Loucy (cell line): ENCODE measurements at regions not wholly inside any gene's neighbourhood (a gene's known extent, or its start where the extent isn't known, plus 50 kb on each side); places are given as distances from the start of the nearest gene placed in this dataset.
"Not testable (repeated sequence)": the region's sequence is repeated elsewhere in the genome, so short reads cannot be mapped to it uniquely, and the experiment has no call there.

Experiments used
- EZH2phosphoT487 ChIP-seq: fragments of 200-600 bp; IDR thresholded peaks from 2 replicates; pipeline ENCODE4 v1.6.1; 2018; ENCODE audit warnings: antibody characterized with exemption, mild to moderate bottlenecking, moderate library complexity, borderline replicate concordance
- TF ChIP-seq, protein P1 (sequence below): fragments of 200-600 bp; sonication (generic); conservative IDR thresholded peaks from 2 replicates; pipeline ENCODE4 v1.5.1; 2014; ENCODE audit warnings: mild to moderate bottlenecking, antibody characterized with exemption, low read length

DNA sequence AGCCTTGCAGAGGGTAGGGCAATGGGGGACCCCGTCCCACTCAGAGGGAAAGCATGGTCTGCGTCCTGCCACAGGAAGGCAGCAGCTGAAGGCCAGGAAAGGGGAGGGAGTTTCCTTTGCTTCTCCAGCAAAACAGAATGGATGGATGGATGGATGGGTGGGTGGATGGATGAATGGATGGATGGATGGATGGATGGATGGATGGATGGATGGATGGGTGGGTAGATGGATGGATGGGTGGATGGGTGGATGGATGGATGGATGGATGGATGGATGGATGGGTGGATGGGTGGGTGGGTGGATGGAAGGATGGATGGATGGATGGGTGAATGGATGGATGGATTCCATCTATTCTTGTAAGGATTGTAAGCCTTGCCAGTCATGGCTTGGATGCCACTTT is 59.3 kb upstream of the TMPRSS2 start:
- TF ChIP-seq, protein P1, sequence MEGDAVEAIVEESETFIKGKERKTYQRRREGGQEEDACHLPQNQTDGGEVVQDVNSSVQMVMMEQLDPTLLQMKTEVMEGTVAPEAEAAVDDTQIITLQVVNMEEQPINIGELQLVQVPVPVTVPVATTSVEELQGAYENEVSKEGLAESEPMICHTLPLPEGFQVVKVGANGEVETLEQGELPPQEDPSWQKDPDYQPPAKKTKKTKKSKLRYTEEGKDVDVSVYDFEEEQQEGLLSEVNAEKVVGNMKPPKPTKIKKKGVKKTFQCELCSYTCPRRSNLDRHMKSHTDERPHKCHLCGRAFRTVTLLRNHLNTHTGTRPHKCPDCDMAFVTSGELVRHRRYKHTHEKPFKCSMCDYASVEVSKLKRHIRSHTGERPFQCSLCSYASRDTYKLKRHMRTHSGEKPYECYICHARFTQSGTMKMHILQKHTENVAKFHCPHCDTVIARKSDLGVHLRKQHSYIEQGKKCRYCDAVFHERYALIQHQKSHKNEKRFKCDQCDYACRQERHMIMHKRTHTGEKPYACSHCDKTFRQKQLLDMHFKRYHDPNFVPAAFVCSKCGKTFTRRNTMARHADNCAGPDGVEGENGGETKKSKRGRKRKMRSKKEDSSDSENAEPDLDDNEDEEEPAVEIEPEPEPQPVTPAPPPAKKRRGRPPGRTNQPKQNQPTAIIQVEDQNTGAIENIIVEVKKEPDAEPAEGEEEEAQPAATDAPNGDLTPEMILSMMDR: not testable (repeated sequence)
- not testable (repeated sequence) for TF ChIP-seq EZH2phosphoT487
